ENCODE measurements at regions not wholly inside any gene's neighbourhood (a gene's known extent, or its start where the extent isn't known, plus 50 kb on each side); places are given as distances from the start of the nearest gene placed in this dataset.

DNA sequence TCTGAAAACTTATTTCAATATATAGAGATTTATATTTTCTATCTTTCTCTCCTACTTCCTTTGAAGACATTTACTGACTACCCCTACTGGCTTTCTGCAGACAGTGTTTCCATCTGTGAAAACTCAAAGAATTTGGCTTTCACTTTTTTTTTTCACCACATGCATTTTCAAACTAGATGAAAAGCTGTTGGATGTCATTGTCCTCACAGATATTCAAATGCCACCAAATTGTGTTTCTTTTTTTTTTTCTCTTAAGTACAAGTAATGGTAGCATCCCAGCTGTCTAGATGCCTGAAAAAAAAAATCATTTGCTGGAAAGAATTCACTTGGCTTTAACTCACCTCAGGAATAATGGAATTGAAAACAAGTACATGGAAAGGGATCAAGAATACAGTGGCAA is 2258.6 kb upstream of the ACO1 start:
- TF ChIP-seq POLR2AphosphoS5 (IDR thresholded peaks at IDR 0.05): no peak
- TF ChIP-seq, protein P1, sequence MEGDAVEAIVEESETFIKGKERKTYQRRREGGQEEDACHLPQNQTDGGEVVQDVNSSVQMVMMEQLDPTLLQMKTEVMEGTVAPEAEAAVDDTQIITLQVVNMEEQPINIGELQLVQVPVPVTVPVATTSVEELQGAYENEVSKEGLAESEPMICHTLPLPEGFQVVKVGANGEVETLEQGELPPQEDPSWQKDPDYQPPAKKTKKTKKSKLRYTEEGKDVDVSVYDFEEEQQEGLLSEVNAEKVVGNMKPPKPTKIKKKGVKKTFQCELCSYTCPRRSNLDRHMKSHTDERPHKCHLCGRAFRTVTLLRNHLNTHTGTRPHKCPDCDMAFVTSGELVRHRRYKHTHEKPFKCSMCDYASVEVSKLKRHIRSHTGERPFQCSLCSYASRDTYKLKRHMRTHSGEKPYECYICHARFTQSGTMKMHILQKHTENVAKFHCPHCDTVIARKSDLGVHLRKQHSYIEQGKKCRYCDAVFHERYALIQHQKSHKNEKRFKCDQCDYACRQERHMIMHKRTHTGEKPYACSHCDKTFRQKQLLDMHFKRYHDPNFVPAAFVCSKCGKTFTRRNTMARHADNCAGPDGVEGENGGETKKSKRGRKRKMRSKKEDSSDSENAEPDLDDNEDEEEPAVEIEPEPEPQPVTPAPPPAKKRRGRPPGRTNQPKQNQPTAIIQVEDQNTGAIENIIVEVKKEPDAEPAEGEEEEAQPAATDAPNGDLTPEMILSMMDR (IDR thresholded peaks at IDR 0.05): no peak

Data from esophagus muscularis mucosa (tissue), 3 donors.